ENCODE measurements at regions not wholly inside any gene's neighbourhood (a gene's known extent, or its start where the extent isn't known, plus 50 kb on each side); places are given as distances from the start of the nearest gene placed in this dataset.

DNA sequence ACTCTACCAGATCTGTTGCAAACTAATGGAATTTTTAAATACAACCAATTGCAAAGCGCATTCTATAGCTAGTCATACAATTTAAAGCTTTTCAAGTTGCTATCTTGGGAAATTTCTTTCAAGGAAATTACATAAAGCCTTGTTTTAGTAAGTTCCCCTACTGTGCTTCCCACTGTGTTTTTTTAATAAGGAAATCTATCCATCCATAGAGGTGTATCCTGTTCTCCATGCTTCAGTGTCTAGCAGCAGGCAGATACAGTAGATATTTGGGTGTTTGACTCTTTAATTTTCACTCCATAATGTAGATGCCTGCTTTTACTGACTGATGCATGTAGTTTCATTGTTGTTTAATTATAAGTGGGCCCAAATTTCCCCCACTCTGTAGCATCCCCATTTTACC, 171.6 kb upstream of the POU3F4 start:
- no peaks in the 10 kb centered on the region for H4K20me1 ChIP-seq (replicated peaks in 1 of 2; ENCODE audit: control insufficient read depth in 1 of 2, insufficient read depth in 2 of 2, low read length in 2 of 2)
- H2AK5ac ChIP-seq (ENCODE audit: low read depth, low read length) = no peak overlapping the region
- H3K23me2 ChIP-seq (ENCODE audit: low read depth, low read length) = no peaks in the 10 kb centered on the region
- no peak overlapping the region for H2BK20ac ChIP-seq (ENCODE audit: low read length)
- peaks cover 0 to 3% (median 0%) of the 10 kb centered on the region in 4 experiments; a peak in 1 of 7 replicates for H3K4me1 ChIP-seq (replicated peaks in 1 of 4; ENCODE audit: control insufficient read depth in 3 of 4, insufficient read depth in 4 of 4, low read length in 3 of 4)
- H3K27me3 ChIP-seq (replicated peaks in 1 of 4; ENCODE audit: control insufficient read depth in 3 of 4, extremely low read depth in 1 of 4, insufficient read depth in 3 of 4, low read length in 3 of 4) = no peaks in the 10 kb centered on the region
- H2AFZ ChIP-seq (ENCODE audit: low read length) = no peak overlapping the region
- no peak overlapping the region for H3K4ac ChIP-seq (replicated peaks; ENCODE audit: insufficient read length, low read depth, low read length)
- H4K91ac ChIP-seq (replicated peaks; ENCODE audit: insufficient read length, low read length) = no peak overlapping the region
- H4K5ac ChIP-seq (ENCODE audit: insufficient read length, low read depth, low read length) = no peak overlapping the region
- FAIRE-seq = no peak
- no peaks in the 10 kb centered on the region for H3K36me3 ChIP-seq (ENCODE audit: control insufficient read depth in 2 of 4, insufficient read depth in 4 of 4, low read length in 3 of 4)
- POLR2A ChIA-PET (ENCODE audit: partially characterized antibody) = no interaction called here
- H3K14ac ChIP-seq (ENCODE audit: insufficient read length) = no peak overlapping the region
- H2BK120ac ChIP-seq (replicated peaks; ENCODE audit: low read depth, low read length) = no peak overlapping the region
- H3K4me2 ChIP-seq (ENCODE audit: insufficient read depth in 1 of 2, low read depth in 2 of 2, low read length in 2 of 2) = no peak overlapping the region; a peak in 1 of 4 replicates
- H3K18ac ChIP-seq (ENCODE audit: extremely low read depth, low read length) = no peak overlapping the region
- no peaks in the 10 kb centered on the region for H3K79me1 ChIP-seq (ENCODE audit: low read depth, low read length)
- H2BK5ac ChIP-seq (ENCODE audit: low read depth, low read length) = no peak overlapping the region
- no peak overlapping the region for H3K27ac ChIP-seq (ENCODE audit: low read depth, low read length)
- DNase-seq (ENCODE audit: low read depth in 1 of 2, low spot score in 2 of 2) = no peak
- H3K23ac ChIP-seq (ENCODE audit: insufficient read length) = no peak overlapping the region
- H3K9me3 ChIP-seq (ENCODE audit: insufficient read depth in 2 of 2, low read depth in 1 of 2, low read length in 1 of 2) = no peaks in the 10 kb centered on the region
- H3K4me3 ChIP-seq (ENCODE audit: extremely low read depth in 1 of 4, insufficient read depth in 2 of 4, low read depth in 3 of 4, low read length in 4 of 4) = no peak overlapping the region
- H2BK15ac ChIP-seq (ENCODE audit: low read length) = no peak overlapping the region
- H3K9ac ChIP-seq (replicated peaks in 1 of 4; ENCODE audit: extremely low read depth in 1 of 4, low read depth in 3 of 4, low read length in 3 of 4) = no peak overlapping the region
- no peak overlapping the region for H2BK12ac ChIP-seq (ENCODE audit: low read depth, low read length)
- 44% methylated on average over 1 of the region's 1 CpG; no CpG with 5 or more reads in 1 of the 2 experiments for WGBS, 2 experiments (ENCODE audit: extremely low coverage in 1 of 2, insufficient coverage in 1 of 2, insufficient read length in 1 of 2, insufficient replicate concordance in 2 of 2, low coverage in 1 of 2, low lambda C conversion rate in 2 of 2, missing lambda C conversion rate in 1 of 2)
- H3K79me2 ChIP-seq (ENCODE audit: control insufficient read depth in 1 of 2, insufficient read depth in 2 of 2, low read length in 2 of 2) = no peaks in the 10 kb centered on the region
- no peak overlapping the region for H4K8ac ChIP-seq (ENCODE audit: extremely low read depth, insufficient read depth, low read length)
- CTCF ChIA-PET (ENCODE audit: partially characterized antibody) = no interaction called here
- no peak overlapping the region for H3K56ac ChIP-seq (replicated peaks; ENCODE audit: insufficient read length, low read depth, low read length)
- no peak for TF ChIP-seq KDM5A (IDR thresholded peaks at IDR 0.05; ENCODE audit: low read length)
- TF ChIP-seq BRCA1 (IDR thresholded peaks at IDR 0.05; ENCODE audit: low read depth, low read length) = no peak
- TF ChIP-seq PHF8 (conservative IDR thresholded peaks at IDR 0.05; ENCODE audit: low read depth, low read length) = no peak
- TF ChIP-seq POLR2A (IDR thresholded peaks at IDR 0.05; ENCODE audit: control extremely low read depth in 1 of 2, low read depth in 2 of 2, low read length in 2 of 2) = no peak
- TF ChIP-seq TAF1 (IDR thresholded peaks at IDR 0.05; ENCODE audit: low read depth, low read length) = no peak
- no peak for TF ChIP-seq GABPA (IDR thresholded peaks at IDR 0.05; ENCODE audit: borderline replicate concordance, insufficient read depth, low read length)
- TF ChIP-seq JUN (IDR thresholded peaks at IDR 0.05; ENCODE audit: low read depth, low read length) = no peak
- no peak for TF ChIP-seq HDAC6 (IDR thresholded peaks at IDR 0.05; ENCODE audit: low read depth, low read length)
- TF ChIP-seq CTBP2 (IDR thresholded peaks at IDR 0.05; ENCODE audit: borderline replicate concordance, insufficient read depth, insufficient read length, low read length) = no peak
- no peak for TF ChIP-seq SP2 (IDR thresholded peaks at IDR 0.05; ENCODE audit: low read length)
- no peak for TF ChIP-seq CHD1 (IDR thresholded peaks at IDR 0.05; ENCODE audit: low read depth, low read length)
- no peak for TF ChIP-seq TAF7 (optimal IDR thresholded peaks at IDR 0.05; ENCODE audit: borderline replicate concordance, low read depth, low read length)
- no peak for TF ChIP-seq RXRA (IDR thresholded peaks at IDR 0.05; ENCODE audit: insufficient read depth, low read depth, low read length)
- TF ChIP-seq, protein P1, sequence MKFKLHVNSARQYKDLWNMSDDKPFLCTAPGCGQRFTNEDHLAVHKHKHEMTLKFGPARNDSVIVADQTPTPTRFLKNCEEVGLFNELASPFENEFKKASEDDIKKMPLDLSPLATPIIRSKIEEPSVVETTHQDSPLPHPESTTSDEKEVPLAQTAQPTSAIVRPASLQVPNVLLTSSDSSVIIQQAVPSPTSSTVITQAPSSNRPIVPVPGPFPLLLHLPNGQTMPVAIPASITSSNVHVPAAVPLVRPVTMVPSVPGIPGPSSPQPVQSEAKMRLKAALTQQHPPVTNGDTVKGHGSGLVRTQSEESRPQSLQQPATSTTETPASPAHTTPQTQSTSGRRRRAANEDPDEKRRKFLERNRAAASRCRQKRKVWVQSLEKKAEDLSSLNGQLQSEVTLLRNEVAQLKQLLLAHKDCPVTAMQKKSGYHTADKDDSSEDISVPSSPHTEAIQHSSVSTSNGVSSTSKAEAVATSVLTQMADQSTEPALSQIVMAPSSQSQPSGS (IDR thresholded peaks at IDR 0.05; ENCODE audit: low read length) = no peak

Data from H1 (cell line).